Osteocyte (in vitro differentiated cells): ENCODE measurements at regions not wholly inside any gene's neighbourhood (a gene's known extent, or its start where the extent isn't known, plus 50 kb on each side); places are given as distances from the start of the nearest gene placed in this dataset.

Experiments
- DNase-seq: peaks from one replicate; pipeline ENCODE4 v3.0.0; 2021; ENCODE audit warnings: mixed read lengths; ENCODE audit not compliant: unreplicated experiment; ENCODE audit errors: extremely low spot score
- H3K27ac Mint-ChIP-seq: one replicate; pipeline ENCODE4 v1.8.0; 2021; ENCODE audit warnings: mild to moderate bottlenecking, mixed read lengths; ENCODE audit not compliant: unreplicated experiment
- H3K27me3 Mint-ChIP-seq: one replicate; pipeline ENCODE4 v1.8.0; 2021; ENCODE audit warnings: mixed read lengths; ENCODE audit not compliant: unreplicated experiment
- H3K36me3 Mint-ChIP-seq: one replicate; pipeline ENCODE4 v1.8.0; 2021; ENCODE audit warnings: mixed read lengths; ENCODE audit not compliant: unreplicated experiment
- H3K4me1 Mint-ChIP-seq: one replicate; pipeline ENCODE4 v1.8.0; 2021; ENCODE audit warnings: mixed read lengths; ENCODE audit not compliant: unreplicated experiment
- H3K4me3 Mint-ChIP-seq: one replicate; pipeline ENCODE4 v1.8.0; 2021; ENCODE audit warnings: mild to moderate bottlenecking, moderate library complexity, mixed read lengths; ENCODE audit not compliant: unreplicated experiment
- H3K9me3 Mint-ChIP-seq: one replicate; pipeline ENCODE4 v1.8.0; 2021; ENCODE audit warnings: mixed read lengths; ENCODE audit not compliant: unreplicated experiment
- TF ChIP-seq, protein P1 (sequence below): fragments of 200-600 bp; sonication (generic); IDR thresholded peaks from 2 replicates; pipeline ENCODE4 v1.5.0; 2021; ENCODE audit warnings: antibody characterized with exemption, mild to moderate bottlenecking, moderate library complexity

DNA sequence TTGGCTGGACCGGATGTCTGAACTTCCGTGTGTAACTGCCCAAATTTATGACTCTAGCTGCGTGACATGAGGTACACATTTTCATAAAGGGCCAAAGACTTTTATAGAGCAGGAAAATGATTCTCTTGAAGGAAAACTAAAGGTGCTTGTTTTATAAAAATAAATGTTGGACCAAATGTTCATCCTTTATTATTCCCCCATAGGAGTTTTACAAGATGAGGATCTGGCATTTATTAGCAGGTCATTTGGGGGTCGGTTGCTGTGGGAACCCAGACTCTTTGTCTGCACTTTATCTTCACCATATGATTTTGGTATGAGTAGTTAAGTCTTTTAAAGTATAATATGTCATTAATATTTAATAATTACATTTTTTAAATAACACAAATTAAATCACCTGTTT, 571.2 kb downstream of the EFNA5 start:
- no peaks in the 10 kb centered on the region for H3K27me3 Mint-ChIP-seq
- H3K4me3 Mint-ChIP-seq, result no peak overlapping the region

DNA sequence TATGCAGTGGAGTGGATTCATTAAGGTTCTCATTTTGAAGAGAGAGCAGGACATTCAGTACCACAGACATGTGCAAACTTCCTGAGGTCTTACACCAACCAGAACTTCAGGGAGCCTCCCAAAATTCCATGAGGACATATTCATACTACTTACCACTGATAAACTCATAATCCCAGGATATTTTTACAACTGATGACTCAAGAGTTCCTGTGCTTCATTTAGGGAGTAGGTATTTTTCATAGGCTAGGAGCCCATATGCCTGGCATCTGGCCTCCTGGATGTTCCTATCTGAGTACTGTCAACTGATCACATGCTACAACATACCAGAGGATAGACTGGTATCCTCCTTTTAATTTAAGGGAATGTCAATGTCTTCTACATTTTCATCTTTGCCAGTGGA, 578.0 kb downstream of the EFNA5 start:
- no peak for DNase-seq
- H3K27me3 Mint-ChIP-seq, result no peaks in the 10 kb centered on the region

More for the DNA sequence above, 571.2 kb downstream of the EFNA5 start:
- H3K4me1 Mint-ChIP-seq, result no peaks in the 10 kb centered on the region
- TF ChIP-seq, protein P1, sequence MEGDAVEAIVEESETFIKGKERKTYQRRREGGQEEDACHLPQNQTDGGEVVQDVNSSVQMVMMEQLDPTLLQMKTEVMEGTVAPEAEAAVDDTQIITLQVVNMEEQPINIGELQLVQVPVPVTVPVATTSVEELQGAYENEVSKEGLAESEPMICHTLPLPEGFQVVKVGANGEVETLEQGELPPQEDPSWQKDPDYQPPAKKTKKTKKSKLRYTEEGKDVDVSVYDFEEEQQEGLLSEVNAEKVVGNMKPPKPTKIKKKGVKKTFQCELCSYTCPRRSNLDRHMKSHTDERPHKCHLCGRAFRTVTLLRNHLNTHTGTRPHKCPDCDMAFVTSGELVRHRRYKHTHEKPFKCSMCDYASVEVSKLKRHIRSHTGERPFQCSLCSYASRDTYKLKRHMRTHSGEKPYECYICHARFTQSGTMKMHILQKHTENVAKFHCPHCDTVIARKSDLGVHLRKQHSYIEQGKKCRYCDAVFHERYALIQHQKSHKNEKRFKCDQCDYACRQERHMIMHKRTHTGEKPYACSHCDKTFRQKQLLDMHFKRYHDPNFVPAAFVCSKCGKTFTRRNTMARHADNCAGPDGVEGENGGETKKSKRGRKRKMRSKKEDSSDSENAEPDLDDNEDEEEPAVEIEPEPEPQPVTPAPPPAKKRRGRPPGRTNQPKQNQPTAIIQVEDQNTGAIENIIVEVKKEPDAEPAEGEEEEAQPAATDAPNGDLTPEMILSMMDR, result no peak
- H3K36me3 Mint-ChIP-seq, result no peaks in the 10 kb centered on the region
- DNase-seq, result no peak
- no peak overlapping the region for H3K27ac Mint-ChIP-seq
- peaks cover 1% of the 10 kb centered on the region for H3K9me3 Mint-ChIP-seq

DNA sequence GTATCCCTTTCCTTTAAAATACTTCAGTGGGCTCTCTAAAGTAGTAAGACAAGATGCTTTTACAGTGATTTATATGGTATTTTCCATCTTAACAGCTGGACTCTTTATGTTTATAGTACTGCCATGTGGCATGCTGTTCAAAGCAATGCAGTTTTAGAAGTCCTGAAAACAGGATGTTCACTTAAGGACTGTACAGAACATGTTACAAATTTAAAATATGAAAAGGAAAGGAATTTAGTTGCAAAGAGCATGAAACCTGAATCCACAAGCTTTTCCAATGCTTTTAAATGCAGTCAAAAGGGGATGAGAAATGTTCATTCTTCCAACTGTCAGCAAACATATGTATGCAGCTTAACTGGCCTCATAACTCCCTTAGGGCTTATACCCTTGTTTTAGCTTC, 580.2 kb downstream of the EFNA5 start:
- Mint-ChIP-seq H3K36me3 (no peaks in the 10 kb centered on the region), H3K4me3 (no peak overlapping the region), H3K27ac (peak overlapping the region; percentile 72), H3K4me1 (peaks cover 27% of the 10 kb centered on the region), H3K27me3 (no peaks in the 10 kb centered on the region), H3K9me3 (peaks cover 4% of the 10 kb centered on the region)
- TF ChIP-seq, protein P1, result no peak
- DNase-seq, result no peak

More for the DNA sequence above, 578.0 kb downstream of the EFNA5 start:
- H3K4me1 Mint-ChIP-seq, result peaks cover 27% of the 10 kb centered on the region
- H3K36me3 Mint-ChIP-seq, result no peaks in the 10 kb centered on the region
- TF ChIP-seq, protein P1, result no peak
- H3K9me3 Mint-ChIP-seq, result peaks cover 4% of the 10 kb centered on the region
- no peak overlapping the region for H3K27ac Mint-ChIP-seq
- no peak overlapping the region for H3K4me3 Mint-ChIP-seq

DNA sequence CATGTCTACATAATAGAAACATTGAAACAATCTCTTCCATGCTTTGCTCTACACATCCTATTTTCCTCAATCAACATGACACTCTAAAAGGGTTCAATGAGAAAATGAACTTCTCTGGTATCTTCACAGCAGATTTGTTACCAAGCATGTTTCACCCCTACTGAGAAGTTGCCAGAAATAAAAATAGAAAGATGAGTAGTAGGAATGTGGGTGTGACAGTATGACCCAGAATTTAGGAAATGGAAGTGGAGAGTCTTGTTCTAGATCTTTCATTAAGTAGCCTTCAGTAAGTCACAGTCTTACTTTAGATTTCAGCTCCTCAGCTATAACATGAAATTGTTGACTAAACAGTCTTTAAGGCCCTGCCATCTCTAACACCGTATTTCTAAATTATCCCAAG, 581.8 kb downstream of the EFNA5 start:
- no peak overlapping the region for H3K27ac Mint-ChIP-seq
- H3K4me1 Mint-ChIP-seq, result peaks cover 27% of the 10 kb centered on the region
- DNase-seq, result no peak
- no peaks in the 10 kb centered on the region for H3K9me3 Mint-ChIP-seq
- TF ChIP-seq, protein P1, result no peak
- H3K36me3 Mint-ChIP-seq, result no peaks in the 10 kb centered on the region
- no peaks in the 10 kb centered on the region for H3K27me3 Mint-ChIP-seq
- no peak overlapping the region for H3K4me3 Mint-ChIP-seq

DNA sequence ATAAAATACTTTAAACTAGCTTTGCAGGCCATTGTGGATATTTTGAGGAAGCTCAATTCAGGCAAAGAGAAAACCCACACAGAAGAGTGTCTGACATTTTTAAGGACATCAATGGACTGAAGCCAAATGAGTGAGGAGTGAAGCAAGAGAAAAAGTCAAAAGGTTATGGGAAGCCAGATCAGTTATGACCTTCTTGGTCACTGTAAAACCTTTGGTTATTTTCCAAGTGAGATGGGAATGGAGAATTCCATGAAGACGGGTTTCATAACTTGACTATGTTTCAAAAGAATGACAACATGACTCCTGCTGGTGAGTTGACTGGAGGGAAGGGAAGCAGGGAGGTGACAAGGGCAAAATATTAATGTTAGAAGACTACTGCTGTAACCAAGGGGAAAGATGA, 585.2 kb downstream of the EFNA5 start:
- Mint-ChIP-seq H3K27me3 (no peaks in the 10 kb centered on the region), H3K36me3 (no peaks in the 10 kb centered on the region), H3K9me3 (no peaks in the 10 kb centered on the region), H3K4me1 (peaks cover 25% of the 10 kb centered on the region), H3K27ac (no peak overlapping the region), H3K4me3 (no peak overlapping the region)
- no peak for DNase-seq
- TF ChIP-seq, protein P1, result no peak
